ENCODE measurements at regions not wholly inside any gene's neighbourhood (a gene's known extent, or its start where the extent isn't known, plus 50 kb on each side); places are given as distances from the start of the nearest gene placed in this dataset.

- DNase-seq (ENCODE audit: low spot score) = peak; percentile 75
Observed at GRCh38 chr12:107320929-107321631, 227.7 kb upstream of the CRY1 start.

GRCh38 chr12:107322063-107322462, 228.7 kb upstream of the CRY1 start:
- no peak for DNase-seq (ENCODE audit: low spot score)

GRCh38 chr12:107325075-107325608, 231.8 kb upstream of the CRY1 start:
- no peak for DNase-seq (ENCODE audit: low spot score)

- no peak for DNase-seq (ENCODE audit: low spot score)
Observed at GRCh38 chr12:107326237-107326636, 232.9 kb upstream of the CRY1 start.

- no peak for DNase-seq (ENCODE audit: low spot score)
Observed at GRCh38 chr12:107327651-107328182, 234.4 kb upstream of the CRY1 start.

GRCh38 chr12:107328442-107329133, 235.2 kb upstream of the CRY1 start:
- no peak for DNase-seq (ENCODE audit: low spot score)

GRCh38 chr12:107329569-107330324, 236.4 kb upstream of the CRY1 start:
- DNase-seq (ENCODE audit: low spot score) = no peak

GRCh38 chr12:107330831-107331431, 237.6 kb upstream of the CRY1 start:
- DNase-seq (ENCODE audit: low spot score) = no peak

- no peak for DNase-seq (ENCODE audit: low spot score)
Observed at GRCh38 chr12:107331471-107331870, 238.1 kb upstream of the CRY1 start.

- no peak for DNase-seq (ENCODE audit: low spot score)
Observed at GRCh38 chr12:107331912-107332311, 238.6 kb upstream of the CRY1 start.

- no peak for DNase-seq (ENCODE audit: low spot score)
Observed at GRCh38 chr12:107332743-107333142, 239.4 kb upstream of the CRY1 start.

GRCh38 chr12:107335802-107336570, 242.6 kb upstream of the CRY1 start:
- DNase-seq (ENCODE audit: low spot score) = no peak

- DNase-seq (ENCODE audit: low spot score) = no peak
Observed at GRCh38 chr12:107336695-107337094, 243.3 kb upstream of the CRY1 start.

- no peak for DNase-seq (ENCODE audit: low spot score)
Observed at GRCh38 chr12:107337346-107338095, 244.2 kb upstream of the CRY1 start.

- no peak for DNase-seq (ENCODE audit: low spot score)
Observed at GRCh38 chr12:107339487-107339886, 246.1 kb upstream of the CRY1 start.

- no peak for DNase-seq (ENCODE audit: low spot score)
Observed at GRCh38 chr12:107339932-107340331, 246.6 kb upstream of the CRY1 start.

- DNase-seq (ENCODE audit: low spot score) = no peak
Observed at GRCh38 chr12:107340898-107341297, 247.5 kb upstream of the CRY1 start.

GRCh38 chr12:107344035-107344808, 250.9 kb upstream of the CRY1 start:
- no peak for DNase-seq (ENCODE audit: low spot score)

GRCh38 chr12:107347261-107347660, 253.9 kb upstream of the CRY1 start:
- no peak for DNase-seq (ENCODE audit: low spot score)
